ENCODE measurements at regions not wholly inside any gene's neighbourhood (a gene's known extent, or its start where the extent isn't known, plus 50 kb on each side); places are given as distances from the start of the nearest gene placed in this dataset.
A peak's percentile ranks its signal among the peaks of the same experiment; 100 is the strongest.

DNA sequence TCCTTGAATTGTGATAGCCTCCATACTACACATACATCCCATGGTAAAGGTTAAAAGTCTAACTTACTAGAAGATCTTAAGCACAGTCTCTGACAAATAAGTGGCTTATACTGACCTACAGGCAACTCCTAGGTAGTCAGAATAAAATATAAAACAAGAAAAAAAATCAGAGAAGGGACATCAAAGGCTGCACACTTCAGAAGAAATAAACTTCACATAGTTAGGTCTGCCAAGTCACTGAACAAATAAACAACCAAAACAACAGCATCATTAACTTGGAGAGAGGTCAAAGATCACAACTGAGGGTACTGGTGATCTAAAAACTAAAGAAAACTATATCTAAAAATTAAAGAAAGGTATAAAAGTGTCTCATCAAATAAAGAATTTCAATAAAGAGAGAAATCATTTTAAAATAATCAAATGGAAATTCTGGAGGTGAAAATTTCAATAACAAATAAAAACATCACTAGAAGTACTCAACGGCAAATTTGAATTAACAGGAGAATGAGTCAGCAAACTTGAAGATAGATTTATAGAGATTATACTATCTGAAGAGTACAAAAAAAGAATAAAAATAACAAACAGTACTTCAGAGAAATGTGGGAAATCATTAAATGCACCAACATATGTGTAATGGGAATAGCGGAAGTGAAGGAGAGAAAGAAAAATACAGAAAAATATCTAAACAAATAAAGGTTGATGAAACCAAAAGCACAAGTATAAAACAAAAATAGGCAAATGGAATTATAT lies 88.0 kb upstream of the UST start:
- TF ChIP-seq TAF1 (IDR thresholded peaks at IDR 0.05; ENCODE audit: borderline replicate concordance, low read depth, low read length) (no peak), POLR2AphosphoS5 (IDR thresholded peaks at IDR 0.05; ENCODE audit: low read depth, low read length) (no peak), POLR2A (IDR thresholded peaks at IDR 0.05; ENCODE audit: low read depth, low read length) (no peak)
- no peak for FAIRE-seq
- DNase-seq (ENCODE audit: insufficient read length), result no peak

DNA sequence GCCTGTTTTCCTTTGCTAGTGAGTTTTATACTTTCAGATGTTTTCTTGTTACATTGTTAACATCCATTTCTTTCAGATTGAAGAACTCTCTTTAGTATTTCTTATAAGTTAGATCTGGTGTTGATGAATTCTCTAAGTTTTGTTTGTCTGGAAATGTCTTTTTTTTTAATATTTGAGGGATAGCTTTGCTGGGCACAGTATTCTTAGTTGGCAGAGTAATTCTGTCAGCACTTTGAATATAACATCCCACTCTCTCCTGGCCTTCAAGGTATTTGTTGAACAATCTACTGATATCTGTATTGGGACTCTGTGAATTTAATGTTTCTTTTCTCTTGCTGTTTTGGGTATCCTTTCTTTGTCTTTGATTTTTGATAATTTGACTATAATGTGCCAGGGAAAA lies 79.4 kb upstream of the UST start:
- no peak for FAIRE-seq
- DNase-seq (ENCODE audit: insufficient read length), result no peak
- TF ChIP-seq TAF1 (IDR thresholded peaks at IDR 0.05; ENCODE audit: borderline replicate concordance, low read depth, low read length) (no peak), POLR2AphosphoS5 (IDR thresholded peaks at IDR 0.05; ENCODE audit: low read depth, low read length) (no peak), POLR2A (IDR thresholded peaks at IDR 0.05; ENCODE audit: low read depth, low read length) (no peak)

GRCh38 chr6:148671085-148671484 lies 75.7 kb upstream of the UST start:
- DNase-seq (ENCODE audit: insufficient read length) (no peak), FAIRE-seq (no peak)
- TF ChIP-seq TAF1 (IDR thresholded peaks at IDR 0.05; ENCODE audit: borderline replicate concordance, low read depth, low read length) (no peak), POLR2A (IDR thresholded peaks at IDR 0.05; ENCODE audit: low read depth, low read length) (no peak), POLR2AphosphoS5 (IDR thresholded peaks at IDR 0.05; ENCODE audit: low read depth, low read length) (no peak)

GRCh38 chr6:148671952-148672351 lies 74.9 kb upstream of the UST start:
- no peak for DNase-seq (ENCODE audit: insufficient read length)
- FAIRE-seq, result no peak
- TF ChIP-seq POLR2A (IDR thresholded peaks at IDR 0.05; ENCODE audit: low read depth, low read length) (no peak), POLR2AphosphoS5 (IDR thresholded peaks at IDR 0.05; ENCODE audit: low read depth, low read length) (no peak), TAF1 (IDR thresholded peaks at IDR 0.05; ENCODE audit: borderline replicate concordance, low read depth, low read length) (no peak)

DNA sequence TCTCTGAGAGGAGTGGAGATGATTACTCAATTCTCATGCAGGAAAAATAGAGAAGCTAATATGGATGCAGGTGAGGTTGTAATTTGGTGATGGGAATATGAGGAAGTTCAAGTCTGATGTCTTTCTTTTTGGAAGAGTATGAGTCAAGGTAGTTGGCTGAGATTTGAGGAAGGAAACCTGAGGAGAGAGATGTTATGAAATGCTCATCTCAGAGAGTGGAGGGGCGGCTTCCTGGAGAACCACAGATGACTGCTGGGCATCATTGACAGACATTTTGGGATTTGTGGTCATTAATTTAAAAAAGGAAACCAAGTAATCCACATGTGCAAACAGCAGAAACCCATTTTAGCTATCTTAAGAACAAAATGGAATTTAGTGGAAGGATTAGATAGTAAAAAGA lies 72.5 kb upstream of the UST start:
- no peak for DNase-seq (ENCODE audit: insufficient read length)
- no peak for FAIRE-seq
- TF ChIP-seq TAF1 (IDR thresholded peaks at IDR 0.05; ENCODE audit: borderline replicate concordance, low read depth, low read length), result no peak
- no peak for TF ChIP-seq POLR2A (IDR thresholded peaks at IDR 0.05; ENCODE audit: low read depth, low read length)
- no peak for TF ChIP-seq POLR2AphosphoS5 (IDR thresholded peaks at IDR 0.05; ENCODE audit: low read depth, low read length)

DNA sequence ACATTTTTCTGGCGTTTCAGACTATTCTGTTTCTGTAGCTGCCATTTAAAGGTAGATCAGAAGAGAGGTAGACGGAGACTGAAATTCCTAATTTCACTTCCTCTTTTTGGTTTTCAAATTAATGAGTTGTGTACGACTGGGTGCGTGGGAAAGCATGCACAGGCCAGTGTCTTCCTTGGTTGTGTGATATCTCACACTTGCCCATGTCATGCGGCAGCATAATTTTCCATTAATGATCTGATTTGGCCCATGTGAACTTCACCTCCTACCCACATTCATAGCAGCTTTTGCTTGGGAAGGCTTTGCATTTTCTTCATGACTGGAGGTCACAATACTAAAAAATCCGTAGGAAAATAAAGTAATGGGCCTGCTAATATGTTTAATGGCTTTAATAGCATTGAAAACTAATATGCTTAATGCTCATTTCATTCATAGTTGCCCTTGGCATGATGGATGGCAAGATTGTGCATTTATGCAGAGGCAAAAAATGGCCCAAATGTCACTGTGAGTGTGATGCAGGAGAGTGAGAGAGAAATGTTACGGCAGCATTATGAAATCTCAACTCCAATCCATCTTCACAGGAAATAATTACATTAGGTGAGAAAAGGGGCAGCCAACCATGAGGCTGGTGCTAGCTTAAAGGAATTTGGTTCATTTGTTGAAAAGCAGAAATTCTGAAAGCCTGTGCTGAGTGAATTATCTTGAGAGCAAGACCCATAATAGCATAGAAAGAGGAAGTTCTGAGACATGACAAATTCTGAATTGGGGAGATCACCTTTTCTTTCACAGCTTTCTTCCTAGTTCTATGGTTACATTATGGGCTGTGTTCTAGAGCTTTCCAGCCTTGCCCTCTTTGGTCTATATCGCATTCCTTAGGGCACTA lies 69.0 kb upstream of the UST start:
- TF ChIP-seq POLR2AphosphoS5 (IDR thresholded peaks at IDR 0.05; ENCODE audit: low read depth, low read length), result no peak
- no peak for TF ChIP-seq TAF1 (IDR thresholded peaks at IDR 0.05; ENCODE audit: borderline replicate concordance, low read depth, low read length)
- TF ChIP-seq POLR2A (IDR thresholded peaks at IDR 0.05; ENCODE audit: low read depth, low read length), result no peak
- DNase-seq (ENCODE audit: insufficient read length), result no peak
- FAIRE-seq, result peak; percentile 90

DNA sequence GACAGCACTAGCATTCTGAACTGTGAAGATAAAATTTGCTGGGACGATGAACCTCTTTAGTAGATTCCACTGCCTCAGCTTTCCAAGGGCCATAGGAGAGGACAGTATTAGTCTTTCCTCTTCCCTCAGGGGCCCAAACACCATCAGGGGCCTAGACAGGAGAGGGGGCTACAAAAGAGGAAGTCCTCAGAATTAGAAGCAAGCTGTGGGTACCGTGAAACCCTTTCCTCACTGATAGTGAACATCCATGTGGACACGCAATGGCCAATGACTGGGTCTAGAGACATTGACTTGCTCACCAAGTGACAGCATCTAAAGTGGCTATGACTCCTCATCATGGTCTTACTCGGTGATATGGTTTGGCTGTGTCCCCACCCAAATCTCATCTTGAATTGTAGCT lies 68.1 kb upstream of the UST start:
- TF ChIP-seq TAF1 (IDR thresholded peaks at IDR 0.05; ENCODE audit: borderline replicate concordance, low read depth, low read length) (no peak), POLR2A (IDR thresholded peaks at IDR 0.05; ENCODE audit: low read depth, low read length) (no peak), POLR2AphosphoS5 (IDR thresholded peaks at IDR 0.05; ENCODE audit: low read depth, low read length) (no peak)
- no peak for DNase-seq (ENCODE audit: insufficient read length)
- no peak for FAIRE-seq

- no peak for FAIRE-seq
- no peak for DNase-seq (ENCODE audit: insufficient read length)
- no peak for TF ChIP-seq TAF1 (IDR thresholded peaks at IDR 0.05; ENCODE audit: borderline replicate concordance, low read depth, low read length)
- TF ChIP-seq POLR2AphosphoS5 (IDR thresholded peaks at IDR 0.05; ENCODE audit: low read depth, low read length), result no peak
- no peak for TF ChIP-seq POLR2A (IDR thresholded peaks at IDR 0.05; ENCODE audit: low read depth, low read length)
These were observed 65.2 kb upstream of the UST start for GRCh38 chr6:148681666-148682065.

- FAIRE-seq (no peak), DNase-seq (ENCODE audit: insufficient read length) (no peak)
- no peak for TF ChIP-seq POLR2AphosphoS5 (IDR thresholded peaks at IDR 0.05; ENCODE audit: low read depth, low read length)
These were observed 64.6 kb upstream of the UST start for GRCh38 chr6:148682252-148682651.

- DNase-seq (ENCODE audit: insufficient read length) (no peak), FAIRE-seq (no peak)
- TF ChIP-seq POLR2A (IDR thresholded peaks at IDR 0.05; ENCODE audit: low read depth, low read length) (no peak), POLR2AphosphoS5 (IDR thresholded peaks at IDR 0.05; ENCODE audit: low read depth, low read length) (no peak), TAF1 (IDR thresholded peaks at IDR 0.05; ENCODE audit: borderline replicate concordance, low read depth, low read length) (no peak)
These were observed 63.8 kb upstream of the UST start for GRCh38 chr6:148682990-148683389.

- TF ChIP-seq TAF1 (IDR thresholded peaks at IDR 0.05; ENCODE audit: borderline replicate concordance, low read depth, low read length) (no peak), POLR2AphosphoS5 (IDR thresholded peaks at IDR 0.05; ENCODE audit: low read depth, low read length) (no peak), POLR2A (IDR thresholded peaks at IDR 0.05; ENCODE audit: low read depth, low read length) (no peak)
- FAIRE-seq, result no peak
- DNase-seq (ENCODE audit: insufficient read length), result no peak
These were observed 57.7 kb upstream of the UST start for GRCh38 chr6:148689168-148689567.

All from GM12892 (cell line).